NCI-H1436 treated with DMSO at 0.1 percent for 48 hours (cell line): ENCODE measurements at regions not wholly inside any gene's neighbourhood (a gene's known extent, or its start where the extent isn't known, plus 50 kb on each side); places are given as distances from the start of the nearest gene placed in this dataset.
"Not testable (repeated sequence)": the region's sequence is repeated elsewhere in the genome, so short reads cannot be mapped to it uniquely, and the experiment has no call there.

Source experiments
- DNase-seq: peaks from one replicate; lab custom pipeline; 2025; lab: John Stamatoyannopoulos, UW

- not testable (repeated sequence) for DNase-seq
These were observed 146.2 kb upstream of the C1QTNF3 start for GRCh38 chr5:34189246-34189645.

GRCh38 chr5:34189752-34190411 lies 146.9 kb upstream of the C1QTNF3 start:
- DNase-seq = not testable (repeated sequence)

GRCh38 chr5:34190466-34190865 lies 147.5 kb upstream of the C1QTNF3 start:
- not testable (repeated sequence) for DNase-seq

- not testable (repeated sequence) for DNase-seq
These were observed 148.3 kb upstream of the C1QTNF3 start for GRCh38 chr5:34191279-34191744.

- not testable (repeated sequence) for DNase-seq
These were observed 149.3 kb upstream of the C1QTNF3 start for GRCh38 chr5:34192064-34192922.

- DNase-seq = not testable (repeated sequence)
These were observed 149.9 kb upstream of the C1QTNF3 start for GRCh38 chr5:34192923-34193262.

- DNase-seq = not testable (repeated sequence)
These were observed 150.3 kb upstream of the C1QTNF3 start for GRCh38 chr5:34193297-34193696.

- not testable (repeated sequence) for DNase-seq
These were observed 150.8 kb upstream of the C1QTNF3 start for GRCh38 chr5:34193804-34194203.

- DNase-seq = not testable (repeated sequence)
These were observed 153.1 kb upstream of the C1QTNF3 start for GRCh38 chr5:34196091-34196490.

GRCh38 chr5:34205347-34205746 lies 162.3 kb upstream of the C1QTNF3 start:
- DNase-seq = not testable (repeated sequence)

GRCh38 chr5:34217386-34217785 lies 174.4 kb upstream of the C1QTNF3 start:
- not testable (repeated sequence) for DNase-seq

GRCh38 chr5:34221329-34222073 lies 178.5 kb upstream of the C1QTNF3 start:
- not testable (repeated sequence) for DNase-seq

- DNase-seq = not testable (repeated sequence)
These were observed 180.1 kb upstream of the C1QTNF3 start for GRCh38 chr5:34223158-34223557.

GRCh38 chr5:34230402-34230801 lies 187.4 kb upstream of the C1QTNF3 start:
- not testable (repeated sequence) for DNase-seq

GRCh38 chr5:34243802-34244201 lies 200.8 kb upstream of the C1QTNF3 start:
- not testable (repeated sequence) for DNase-seq

- DNase-seq = not testable (repeated sequence)
These were observed 201.4 kb upstream of the C1QTNF3 start for GRCh38 chr5:34244281-34245031.

GRCh38 chr5:34245032-34245394 lies 202.0 kb upstream of the C1QTNF3 start:
- not testable (repeated sequence) for DNase-seq

GRCh38 chr5:34245813-34246212 lies 202.8 kb upstream of the C1QTNF3 start:
- not testable (repeated sequence) for DNase-seq

GRCh38 chr5:34258598-34258997 lies 215.6 kb upstream of the C1QTNF3 start:
- not testable (repeated sequence) for DNase-seq

- DNase-seq = not testable (repeated sequence)
These were observed 218.0 kb upstream of the C1QTNF3 start for GRCh38 chr5:34261020-34261419.

- not testable (repeated sequence) for DNase-seq
These were observed 223.1 kb upstream of the C1QTNF3 start for GRCh38 chr5:34266151-34266550.

- DNase-seq = not testable (repeated sequence)
These were observed 253.7 kb upstream of the C1QTNF3 start for GRCh38 chr5:34296759-34297158.
